ENCODE measurements at regions not wholly inside any gene's neighbourhood (a gene's known extent, or its start where the extent isn't known, plus 50 kb on each side); places are given as distances from the start of the nearest gene placed in this dataset.
"Not testable (repeated sequence)": the region's sequence is repeated elsewhere in the genome, so short reads cannot be mapped to it uniquely, and the experiment has no call there.

DNA sequence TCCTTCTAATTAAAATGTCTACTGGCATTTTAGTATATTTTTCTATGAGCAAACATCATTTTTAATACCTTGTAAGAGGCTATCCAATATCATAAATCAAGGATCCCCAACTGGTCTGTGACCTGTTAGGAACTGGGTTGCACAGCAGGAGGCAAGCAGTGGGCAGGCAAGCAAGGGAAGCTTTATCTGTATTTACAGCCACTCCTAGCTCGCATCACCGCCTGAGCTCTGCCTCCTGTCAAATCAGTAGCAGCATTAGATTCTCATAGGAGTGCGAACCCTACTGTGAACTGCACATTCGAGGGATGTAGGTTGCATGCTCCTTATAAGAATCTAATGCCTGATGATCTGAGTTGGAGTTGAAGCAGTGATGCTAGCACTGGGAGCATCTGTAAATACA is 70.2 kb upstream of the CREB3L1 start:
- ChIA-PET CTCF (no interaction called here), POLR2A (no interaction called here)
- TF ChIP-seq, protein P1, sequence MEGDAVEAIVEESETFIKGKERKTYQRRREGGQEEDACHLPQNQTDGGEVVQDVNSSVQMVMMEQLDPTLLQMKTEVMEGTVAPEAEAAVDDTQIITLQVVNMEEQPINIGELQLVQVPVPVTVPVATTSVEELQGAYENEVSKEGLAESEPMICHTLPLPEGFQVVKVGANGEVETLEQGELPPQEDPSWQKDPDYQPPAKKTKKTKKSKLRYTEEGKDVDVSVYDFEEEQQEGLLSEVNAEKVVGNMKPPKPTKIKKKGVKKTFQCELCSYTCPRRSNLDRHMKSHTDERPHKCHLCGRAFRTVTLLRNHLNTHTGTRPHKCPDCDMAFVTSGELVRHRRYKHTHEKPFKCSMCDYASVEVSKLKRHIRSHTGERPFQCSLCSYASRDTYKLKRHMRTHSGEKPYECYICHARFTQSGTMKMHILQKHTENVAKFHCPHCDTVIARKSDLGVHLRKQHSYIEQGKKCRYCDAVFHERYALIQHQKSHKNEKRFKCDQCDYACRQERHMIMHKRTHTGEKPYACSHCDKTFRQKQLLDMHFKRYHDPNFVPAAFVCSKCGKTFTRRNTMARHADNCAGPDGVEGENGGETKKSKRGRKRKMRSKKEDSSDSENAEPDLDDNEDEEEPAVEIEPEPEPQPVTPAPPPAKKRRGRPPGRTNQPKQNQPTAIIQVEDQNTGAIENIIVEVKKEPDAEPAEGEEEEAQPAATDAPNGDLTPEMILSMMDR (IDR thresholded peaks at IDR 0.05; ENCODE audit: insufficient read depth, low read depth, low read length), result no peak
- DNase-seq (ENCODE audit: low read depth), result no peak
- Histone ChIP-seq H3K4me3 (ENCODE audit: low read depth, low read length) (no peak overlapping the region), H3K27me3 (ENCODE audit: control insufficient read depth, insufficient read depth, low read length) (peaks cover 3% of the 10 kb centered on the region), H3K36me3 (ENCODE audit: control insufficient read depth, insufficient read depth, low read length) (no peaks in the 10 kb centered on the region)

DNA sequence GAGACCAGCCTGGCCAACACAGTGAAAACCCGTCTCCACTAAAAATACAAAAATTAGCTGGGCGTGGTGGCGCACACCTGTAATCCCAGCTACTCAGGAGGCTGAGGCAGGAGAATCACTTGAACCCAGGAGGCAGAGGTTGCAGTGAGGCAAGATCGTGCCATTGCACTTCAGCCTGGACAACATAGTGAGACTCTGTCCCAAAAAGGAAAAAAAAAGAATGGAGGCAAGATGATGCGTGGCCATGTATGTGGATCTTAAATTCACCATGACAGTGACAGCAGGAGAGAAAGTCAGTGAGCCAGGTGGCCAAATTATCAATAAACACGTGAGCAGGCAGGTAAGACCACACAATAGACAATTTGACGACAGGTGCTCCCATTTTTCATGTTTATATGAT is 73.0 kb upstream of the CREB3L1 start:
- DNase-seq (ENCODE audit: low read depth); H3K4me3 ChIP-seq (ENCODE audit: low read depth, low read length); POLR2A ChIA-PET; H3K36me3 ChIP-seq (ENCODE audit: control insufficient read depth, insufficient read depth, low read length); CTCF ChIA-PET; H3K27me3 ChIP-seq (ENCODE audit: control insufficient read depth, insufficient read depth, low read length): not testable (repeated sequence)

DNA sequence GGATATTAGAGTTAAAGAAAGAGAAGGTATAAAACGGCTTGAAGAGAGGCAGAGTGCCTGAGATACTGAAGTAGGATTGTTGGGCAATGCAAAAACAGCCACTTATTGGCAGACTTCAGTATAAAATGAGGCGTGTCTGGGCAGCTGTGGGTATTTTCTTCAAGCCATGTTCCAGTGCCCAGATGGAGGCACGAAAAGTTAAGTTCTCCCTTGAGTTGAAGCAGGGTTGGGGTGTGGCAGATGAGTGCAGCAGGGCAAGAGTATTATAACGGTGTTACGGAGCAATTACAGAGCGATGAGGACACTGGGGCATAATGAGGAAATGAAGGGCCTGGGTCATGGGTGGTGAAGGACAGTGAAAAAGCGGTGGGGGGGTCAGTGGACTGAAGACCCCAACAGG is 73.7 kb upstream of the CREB3L1 start:
- Histone ChIP-seq H3K4me3 (ENCODE audit: low read depth, low read length) (no peak overlapping the region), H3K27me3 (ENCODE audit: control insufficient read depth, insufficient read depth, low read length) (peaks cover 3% of the 10 kb centered on the region), H3K36me3 (ENCODE audit: control insufficient read depth, insufficient read depth, low read length) (no peaks in the 10 kb centered on the region)
- TF ChIP-seq, protein P1 (IDR thresholded peaks at IDR 0.05; ENCODE audit: insufficient read depth, low read depth, low read length), result no peak
- DNase-seq (ENCODE audit: low read depth), result no peak
- ChIA-PET POLR2A (no interaction called here), CTCF (no interaction called here)

DNA sequence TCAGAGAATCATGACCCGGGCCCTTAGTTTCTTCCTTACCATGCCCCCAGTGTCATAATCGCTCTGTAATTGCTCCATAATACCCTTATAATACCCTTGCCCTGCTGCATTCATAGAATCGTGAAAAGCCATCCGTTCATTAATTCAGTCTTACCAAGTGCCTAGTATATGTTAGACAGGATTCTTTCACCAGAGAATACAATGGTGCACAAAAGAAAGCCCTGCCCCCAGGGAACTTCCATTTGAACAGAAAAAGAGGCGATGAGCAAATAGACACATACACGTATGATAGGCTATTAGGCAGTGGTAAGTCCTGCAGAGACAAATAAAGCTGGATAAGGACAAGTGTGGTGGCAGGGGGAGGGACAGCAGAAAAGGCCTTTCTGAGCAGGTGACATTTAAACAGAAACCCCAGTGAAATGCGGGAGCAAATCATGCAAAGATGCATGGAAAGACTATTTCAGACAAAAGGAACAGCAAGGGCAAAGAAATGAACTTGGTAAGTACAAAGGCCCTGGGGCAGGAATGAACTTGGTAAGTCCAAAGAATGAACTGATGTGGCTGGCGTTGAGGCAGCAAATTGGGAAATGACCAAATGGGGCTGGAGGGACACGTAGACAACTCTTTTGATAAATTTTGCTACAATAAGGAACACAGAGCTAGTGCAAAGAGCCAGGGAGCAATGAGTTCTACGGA is 74.6 kb upstream of the CREB3L1 start:
- ChIA-PET CTCF (no interaction called here), POLR2A (no interaction called here)
- TF ChIP-seq, protein P1 (IDR thresholded peaks at IDR 0.05; ENCODE audit: insufficient read depth, low read depth, low read length), result no peak

DNA sequence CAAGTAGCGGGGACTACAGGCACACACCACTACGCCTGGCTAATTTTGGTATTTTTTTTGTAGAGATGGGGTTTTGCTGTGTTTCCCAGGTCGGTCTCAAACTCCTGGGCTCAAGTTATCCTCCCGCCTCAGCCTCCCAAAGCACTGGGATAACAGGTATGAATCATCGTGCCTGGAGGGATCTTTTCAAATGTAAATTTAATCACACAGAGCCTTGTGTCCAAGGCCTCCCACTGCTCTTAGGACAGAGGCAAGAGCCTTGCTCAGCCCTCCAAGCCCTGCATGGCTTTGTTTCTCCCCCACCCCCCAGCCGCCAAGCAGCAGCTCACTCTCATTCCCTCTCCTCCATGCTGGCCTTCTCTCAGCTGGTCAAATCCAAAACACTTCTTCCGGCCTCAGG is 75.3 kb upstream of the CREB3L1 start:
- TF ChIP-seq, protein P1 (IDR thresholded peaks at IDR 0.05; ENCODE audit: insufficient read depth, low read depth, low read length), result no peak
- ChIA-PET CTCF (no interaction called here), POLR2A (no interaction called here)
- Histone ChIP-seq H3K27me3 (ENCODE audit: control insufficient read depth, insufficient read depth, low read length) (peaks cover 8% of the 10 kb centered on the region), H3K36me3 (ENCODE audit: control insufficient read depth, insufficient read depth, low read length) (no peaks in the 10 kb centered on the region), H3K4me3 (ENCODE audit: low read depth, low read length) (no peak overlapping the region)
- DNase-seq (ENCODE audit: low read depth), result no peak

More for the DNA sequence above, 74.6 kb upstream of the CREB3L1 start:
- Histone ChIP-seq H3K4me3 (ENCODE audit: low read depth, low read length) (no peak overlapping the region), H3K27me3 (ENCODE audit: control insufficient read depth, insufficient read depth, low read length) (peaks cover 4% of the 10 kb centered on the region), H3K36me3 (ENCODE audit: control insufficient read depth, insufficient read depth, low read length) (no peaks in the 10 kb centered on the region)
- no peak for DNase-seq (ENCODE audit: low read depth)

Data from BJ (cell line).